H7 (cell line): ENCODE measurements at regions not wholly inside any gene's neighbourhood (a gene's known extent, or its start where the extent isn't known, plus 50 kb on each side); places are given as distances from the start of the nearest gene placed in this dataset.

Experiments
- DNase-seq: peaks from one replicate; pipeline ENCODE4 v3.0.0; 2012
- H3K27me3 ChIP-seq: 2 replicates; pipeline ENCODE4 v1.6.0; 2011; ENCODE audit warnings: mild to moderate bottlenecking, low read length; ENCODE audit not compliant: control insufficient read depth, insufficient read depth
- H3K36me3 ChIP-seq: replicated peaks from 2 replicates; pipeline ENCODE4 v1.5.1; 2011; ENCODE audit warnings: low read length; ENCODE audit not compliant: control insufficient read depth, insufficient read depth
- H3K4me3 ChIP-seq: 2 replicates; pipeline ENCODE4 v1.5.1; 2011; ENCODE audit warnings: low read depth, mild to moderate bottlenecking, control low read depth, low read length, moderate library complexity; ENCODE audit not compliant: insufficient read depth

- Histone ChIP-seq H3K27me3 (no peaks in the 10 kb centered on the region), H3K36me3 (no peaks in the 10 kb centered on the region)
Observed at GRCh38 chr2:176769021-176769420, 443.6 kb upstream of the HNRNPA3 start.

GRCh38 chr2:176769499-176770370, 442.9 kb upstream of the HNRNPA3 start:
- Histone ChIP-seq H3K4me3 (no peak overlapping the region), H3K36me3 (no peaks in the 10 kb centered on the region), H3K27me3 (no peaks in the 10 kb centered on the region)
- no peak for DNase-seq

More at GRCh38 chr2:176769021-176769420, 443.6 kb upstream of the HNRNPA3 start:
- H3K4me3 ChIP-seq, result no peak overlapping the region
- DNase-seq, result no peak

- no peak for DNase-seq
Observed at GRCh38 chr2:176772816-176773215, 439.8 kb upstream of the HNRNPA3 start.

GRCh38 chr2:176774766-176775451, 437.7 kb upstream of the HNRNPA3 start:
- Histone ChIP-seq H3K4me3 (no peak overlapping the region), H3K36me3 (no peaks in the 10 kb centered on the region), H3K27me3 (no peaks in the 10 kb centered on the region)
- no peak for DNase-seq

More at GRCh38 chr2:176772816-176773215, 439.8 kb upstream of the HNRNPA3 start:
- H3K27me3 ChIP-seq, result no peaks in the 10 kb centered on the region
- no peaks in the 10 kb centered on the region for H3K36me3 ChIP-seq
- no peak overlapping the region for H3K4me3 ChIP-seq

- H3K36me3 ChIP-seq, result no peaks in the 10 kb centered on the region
- no peaks in the 10 kb centered on the region for H3K27me3 ChIP-seq
- H3K4me3 ChIP-seq, result no peak overlapping the region
- no peak for DNase-seq
Observed at GRCh38 chr2:176777262-176777661, 435.3 kb upstream of the HNRNPA3 start.

GRCh38 chr2:176779917-176780316, 432.7 kb upstream of the HNRNPA3 start:
- no peak overlapping the region for H3K4me3 ChIP-seq
- no peaks in the 10 kb centered on the region for H3K27me3 ChIP-seq
- no peaks in the 10 kb centered on the region; the same call in 1 of the 2 replicates for H3K36me3 ChIP-seq
- no peak for DNase-seq

- Histone ChIP-seq H3K4me3 (no peak overlapping the region), H3K36me3 (no peaks in the 10 kb centered on the region; the same call in 1 of the 2 replicates), H3K27me3 (no peaks in the 10 kb centered on the region)
- DNase-seq, result no peak
Observed at GRCh38 chr2:176780348-176780747, 432.2 kb upstream of the HNRNPA3 start.

GRCh38 chr2:176781570-176782217, 430.9 kb upstream of the HNRNPA3 start:
- no peak for DNase-seq
- Histone ChIP-seq H3K27me3 (no peaks in the 10 kb centered on the region), H3K36me3 (no peaks in the 10 kb centered on the region; the same call in 1 of the 2 replicates), H3K4me3 (no peak overlapping the region)

GRCh38 chr2:176784633-176785200, 427.9 kb upstream of the HNRNPA3 start:
- Histone ChIP-seq H3K27me3 (no peaks in the 10 kb centered on the region), H3K4me3 (no peak overlapping the region), H3K36me3 (no peaks in the 10 kb centered on the region; the same call in 1 of the 2 replicates)
- DNase-seq, result no peak

- no peaks in the 10 kb centered on the region; the same call in 1 of the 2 replicates for H3K27me3 ChIP-seq
- DNase-seq, result no peak
- H3K36me3 ChIP-seq, result no peaks in the 10 kb centered on the region
- no peak overlapping the region for H3K4me3 ChIP-seq
Observed at GRCh38 chr2:176789751-176790150, 422.8 kb upstream of the HNRNPA3 start.

- Histone ChIP-seq H3K27me3 (no peaks in the 10 kb centered on the region; the same call in 1 of the 2 replicates), H3K36me3 (no peaks in the 10 kb centered on the region), H3K4me3 (no peak overlapping the region)
- no peak for DNase-seq
Observed at GRCh38 chr2:176790468-176790867, 422.1 kb upstream of the HNRNPA3 start.

- Histone ChIP-seq H3K36me3 (no peaks in the 10 kb centered on the region), H3K4me3 (no peak overlapping the region), H3K27me3 (no peaks in the 10 kb centered on the region; the same call in 1 of the 2 replicates)
- DNase-seq, result peak; percentile 10
Observed at GRCh38 chr2:176793792-176794191, 418.8 kb upstream of the HNRNPA3 start.

- Histone ChIP-seq H3K36me3 (no peaks in the 10 kb centered on the region), H3K27me3 (no peaks in the 10 kb centered on the region; the same call in 1 of the 2 replicates), H3K4me3 (no peak overlapping the region)
- DNase-seq, result no peak
Observed at GRCh38 chr2:176794392-176794791, 418.2 kb upstream of the HNRNPA3 start.

- H3K36me3 ChIP-seq, result no peaks in the 10 kb centered on the region
- H3K4me3 ChIP-seq, result no peak overlapping the region
- DNase-seq, result no peak
- no peaks in the 10 kb centered on the region; the same call in 1 of the 2 replicates for H3K27me3 ChIP-seq
Observed at GRCh38 chr2:176795823-176796222, 416.8 kb upstream of the HNRNPA3 start.
